Smooth muscle cell (in vitro differentiated cells): ENCODE measurements at regions not wholly inside any gene's neighbourhood (a gene's known extent, or its start where the extent isn't known, plus 50 kb on each side); places are given as distances from the start of the nearest gene placed in this dataset.
A peak's percentile ranks its signal among the peaks of the same experiment; 100 is the strongest.

ENCODE experiments used
- DNase-seq: peaks from one replicate; lab custom pipeline; 2025; ENCODE audit not compliant: unreplicated experiment; lab: John Stamatoyannopoulos, UW
- H2AFZ ChIP-seq: fragments of 200-600 bp; sonication (generic); 2 replicates; pipeline ENCODE4 v1.6.0; 2016; ENCODE audit warnings: antibody characterized with exemption, low read depth, mild to moderate bottlenecking
- H3F3A ChIP-seq: fragments of 200-600 bp; sonication (generic); 2 replicates; pipeline ENCODE4 v1.6.0; 2017; ENCODE audit warnings: antibody characterized with exemption, low read depth
- H3K27ac ChIP-seq: fragments of 200-600 bp; sonication (generic); 2 replicates; pipeline ENCODE4 v1.5.1; 2016; ENCODE audit warnings: low read depth, mild to moderate bottlenecking
- H3K27me3 ChIP-seq: fragments of 200-600 bp; sonication (generic); 2 replicates; pipeline ENCODE4 v1.6.1; 2016; ENCODE audit warnings: low read depth, mild to moderate bottlenecking
- H3K36me3 ChIP-seq: fragments of 200-600 bp; sonication (generic); 2 replicates; pipeline ENCODE4 v1.5.1; 2016; ENCODE audit warnings: low read depth
- H3K4me1 ChIP-seq: fragments of 200-600 bp; sonication (generic); 2 replicates; pipeline ENCODE4 v1.5.1; 2016; ENCODE audit warnings: low read depth
- H3K4me2 ChIP-seq: fragments of 200-600 bp; sonication (generic); 2 replicates; pipeline ENCODE4 v1.6.0; 2016; ENCODE audit warnings: mild to moderate bottlenecking
- H3K4me3 ChIP-seq: fragments of 200-600 bp; sonication (generic); 2 replicates; pipeline ENCODE4 v1.5.1; 2016; ENCODE audit warnings: mild to moderate bottlenecking
- H3K79me2 ChIP-seq: fragments of 200-600 bp; sonication (generic); 2 replicates; pipeline ENCODE4 v1.6.0; 2016; ENCODE audit warnings: low read depth, mild to moderate bottlenecking
- H3K9ac ChIP-seq: fragments of 200-600 bp; sonication (generic); 2 replicates; pipeline ENCODE4 v1.6.0; 2016; ENCODE audit warnings: low read depth
- H3K9me3 ChIP-seq: fragments of 200-600 bp; sonication (generic); replicated peaks from 2 replicates; pipeline ENCODE4 v1.5.1; 2016; ENCODE audit warnings: low read depth
- H4K20me1 ChIP-seq: fragments of 200-600 bp; sonication (generic); 2 replicates; pipeline ENCODE4 v1.6.0; 2016; ENCODE audit warnings: low read depth
- WGBS: methylation state at CpG from one replicate; pipeline ENCODE4 v1.1.7; 2016; ENCODE audit warnings: low lambda C conversion rate; 5-methylcytosine and 5-hydroxymethylcytosine counted together
- TF ChIP-seq, protein P1 (sequence below): fragments of 200-600 bp; sonication (generic); IDR thresholded peaks from 2 replicates; pipeline ENCODE4 v1.5.1; 2017; ENCODE audit warnings: borderline replicate concordance, mild to moderate bottlenecking, antibody characterized with exemption; ENCODE audit not compliant: insufficient read depth, poor library complexity, severe bottlenecking

DNA sequence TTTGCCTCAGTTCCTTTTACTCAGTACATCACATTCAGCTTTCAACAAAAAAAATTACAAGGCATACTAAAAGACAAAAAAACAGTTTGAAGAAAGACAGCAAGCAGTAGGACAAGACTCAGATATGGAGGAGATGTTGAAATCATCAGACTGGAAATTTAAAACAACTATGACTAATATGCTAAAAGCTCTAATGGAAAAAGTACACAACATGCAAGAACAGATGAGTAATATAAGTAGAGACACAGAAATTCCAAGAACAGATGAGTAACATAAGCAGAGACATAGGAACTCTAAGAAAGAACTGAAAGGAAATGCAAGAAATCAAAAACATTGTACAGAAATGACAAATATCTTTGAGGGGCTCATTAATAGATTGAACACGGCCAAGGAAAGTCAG lies 402.6 kb downstream of the NEBL start:
- 74% methylated on average over 1 of the region's 1 CpG for WGBS
- Histone ChIP-seq H3K79me2 (no peaks in the 10 kb centered on the region), H3K36me3 (no peaks in the 10 kb centered on the region), H3F3A (peaks cover 8% of the 10 kb centered on the region), H3K9me3 (no peaks in the 10 kb centered on the region), H3K27me3 (no peaks in the 10 kb centered on the region), H3K27ac (peak overlapping the region; percentile 45), H2AFZ (no peak overlapping the region), H4K20me1 (no peaks in the 10 kb centered on the region), H3K4me1 (no peaks in the 10 kb centered on the region), H3K4me2 (no peak overlapping the region), H3K4me3 (no peak overlapping the region), H3K9ac (no peak overlapping the region)
- TF ChIP-seq, protein P1, sequence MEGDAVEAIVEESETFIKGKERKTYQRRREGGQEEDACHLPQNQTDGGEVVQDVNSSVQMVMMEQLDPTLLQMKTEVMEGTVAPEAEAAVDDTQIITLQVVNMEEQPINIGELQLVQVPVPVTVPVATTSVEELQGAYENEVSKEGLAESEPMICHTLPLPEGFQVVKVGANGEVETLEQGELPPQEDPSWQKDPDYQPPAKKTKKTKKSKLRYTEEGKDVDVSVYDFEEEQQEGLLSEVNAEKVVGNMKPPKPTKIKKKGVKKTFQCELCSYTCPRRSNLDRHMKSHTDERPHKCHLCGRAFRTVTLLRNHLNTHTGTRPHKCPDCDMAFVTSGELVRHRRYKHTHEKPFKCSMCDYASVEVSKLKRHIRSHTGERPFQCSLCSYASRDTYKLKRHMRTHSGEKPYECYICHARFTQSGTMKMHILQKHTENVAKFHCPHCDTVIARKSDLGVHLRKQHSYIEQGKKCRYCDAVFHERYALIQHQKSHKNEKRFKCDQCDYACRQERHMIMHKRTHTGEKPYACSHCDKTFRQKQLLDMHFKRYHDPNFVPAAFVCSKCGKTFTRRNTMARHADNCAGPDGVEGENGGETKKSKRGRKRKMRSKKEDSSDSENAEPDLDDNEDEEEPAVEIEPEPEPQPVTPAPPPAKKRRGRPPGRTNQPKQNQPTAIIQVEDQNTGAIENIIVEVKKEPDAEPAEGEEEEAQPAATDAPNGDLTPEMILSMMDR: no peak
- DNase-seq: no peak

DNA sequence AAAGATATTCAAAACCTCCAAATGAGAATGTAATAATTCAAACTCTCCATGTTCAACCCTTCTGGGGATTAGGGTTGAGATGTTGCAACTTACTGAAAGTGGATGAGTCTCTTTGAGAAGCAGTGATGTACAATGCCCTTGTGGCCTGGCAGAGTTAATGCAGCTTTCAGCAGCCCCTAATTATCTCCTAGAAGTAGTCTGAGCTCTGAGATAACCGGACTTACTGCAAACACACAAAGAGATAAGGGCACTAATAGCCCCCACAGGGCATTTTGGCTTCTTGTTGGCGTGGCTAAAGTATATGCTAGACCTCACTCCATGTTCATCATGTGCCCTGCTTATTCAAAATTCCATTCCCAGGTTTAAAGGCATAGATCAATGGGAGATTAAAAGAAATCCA lies 404.7 kb downstream of the NEBL start:
- DNase-seq: no peak
- H3K79me2 ChIP-seq: no peaks in the 10 kb centered on the region
- no peak overlapping the region for H3K4me3 ChIP-seq
- H3K9me3 ChIP-seq: no peaks in the 10 kb centered on the region
- 3% methylated on average over 2 of the region's 2 CpGs for WGBS
- H3K27me3 ChIP-seq: no peaks in the 10 kb centered on the region
- H2AFZ ChIP-seq: no peak overlapping the region
- H3K9ac ChIP-seq: no peak overlapping the region
- peaks cover 8% of the 10 kb centered on the region for H3F3A ChIP-seq
- H3K27ac ChIP-seq: no peak overlapping the region
- H3K4me1 ChIP-seq: no peaks in the 10 kb centered on the region
- H3K36me3 ChIP-seq: no peaks in the 10 kb centered on the region
- TF ChIP-seq, protein P1: peak; percentile 19
- H3K4me2 ChIP-seq: peak overlapping the region; percentile 45
- no peaks in the 10 kb centered on the region for H4K20me1 ChIP-seq

DNA sequence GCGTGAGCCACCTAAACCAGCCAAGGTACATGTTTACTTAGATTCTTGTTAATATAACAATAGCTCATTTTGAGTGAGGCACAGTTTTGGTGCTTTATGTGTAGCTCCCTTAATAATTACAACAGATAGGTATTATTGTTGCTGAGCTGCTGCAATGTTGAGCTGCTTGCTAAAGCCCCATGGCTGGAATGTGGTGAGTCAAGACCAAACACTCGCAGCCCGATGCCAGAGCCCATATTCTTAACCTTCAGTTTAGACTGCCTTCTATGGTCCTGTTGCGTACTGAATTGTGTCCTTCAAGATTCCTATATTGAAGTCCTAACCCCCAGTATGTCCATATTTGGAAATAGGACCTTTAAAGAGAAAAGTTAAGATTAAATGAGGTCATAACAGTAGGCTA lies 407.1 kb downstream of the NEBL start:
- DNase-seq: no peak
- H4K20me1 ChIP-seq: no peaks in the 10 kb centered on the region
- H3K27me3 ChIP-seq: peaks cover 2% of the 10 kb centered on the region
- H3K9me3 ChIP-seq: no peaks in the 10 kb centered on the region
- TF ChIP-seq, protein P1: no peak
- peaks cover 8% of the 10 kb centered on the region for H3F3A ChIP-seq
- H3K36me3 ChIP-seq: no peaks in the 10 kb centered on the region
- H3K4me3 ChIP-seq: no peak overlapping the region
- no peak overlapping the region for H3K9ac ChIP-seq
- no peaks in the 10 kb centered on the region for H3K79me2 ChIP-seq
- no peak overlapping the region for H3K27ac ChIP-seq
- no peak overlapping the region for H2AFZ ChIP-seq
- WGBS: 46% methylated on average over 4 of the region's 4 CpGs
- H3K4me1 ChIP-seq: no peaks in the 10 kb centered on the region
- no peak overlapping the region for H3K4me2 ChIP-seq

DNA sequence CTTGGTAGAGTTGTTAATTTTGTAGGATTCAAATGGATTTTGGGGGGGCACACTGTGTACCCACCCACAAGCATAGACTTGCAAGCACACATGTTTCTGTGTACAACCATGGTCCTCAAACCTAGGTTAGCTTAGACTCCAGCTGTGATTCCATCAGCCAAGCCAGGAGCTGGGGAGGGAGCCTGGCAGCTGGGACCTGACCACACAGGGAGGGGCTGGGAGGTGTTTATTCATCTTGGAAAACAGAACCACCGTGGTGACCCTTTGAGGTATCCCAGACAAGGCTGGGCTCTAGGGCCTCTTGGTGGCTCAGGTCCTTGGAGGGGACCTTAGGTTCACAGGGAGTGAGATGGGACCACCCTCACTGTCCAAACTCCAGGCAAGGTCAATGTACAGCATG lies 410.3 kb downstream of the NEBL start:
- Histone ChIP-seq H3K9me3 (no peaks in the 10 kb centered on the region), H3K79me2 (no peaks in the 10 kb centered on the region), H3K4me2 (no peak overlapping the region), H3K36me3 (no peaks in the 10 kb centered on the region), H3K27me3 (peaks cover 6% of the 10 kb centered on the region), H3K4me3 (no peak overlapping the region), H3K27ac (no peak overlapping the region), H4K20me1 (no peaks in the 10 kb centered on the region), H3K9ac (no peak overlapping the region), H3K4me1 (no peaks in the 10 kb centered on the region), H2AFZ (no peak overlapping the region), H3F3A (no peaks in the 10 kb centered on the region)
- no peak for DNase-seq
- TF ChIP-seq, protein P1: no peak
- 40% methylated on average over 1 of the region's 1 CpG for WGBS
